ENCODE measurements at regions not wholly inside any gene's neighbourhood (a gene's known extent, or its start where the extent isn't known, plus 50 kb on each side); places are given as distances from the start of the nearest gene placed in this dataset.
"Not testable (repeated sequence)": the region's sequence is repeated elsewhere in the genome, so short reads cannot be mapped to it uniquely, and the experiment has no call there.

DNA sequence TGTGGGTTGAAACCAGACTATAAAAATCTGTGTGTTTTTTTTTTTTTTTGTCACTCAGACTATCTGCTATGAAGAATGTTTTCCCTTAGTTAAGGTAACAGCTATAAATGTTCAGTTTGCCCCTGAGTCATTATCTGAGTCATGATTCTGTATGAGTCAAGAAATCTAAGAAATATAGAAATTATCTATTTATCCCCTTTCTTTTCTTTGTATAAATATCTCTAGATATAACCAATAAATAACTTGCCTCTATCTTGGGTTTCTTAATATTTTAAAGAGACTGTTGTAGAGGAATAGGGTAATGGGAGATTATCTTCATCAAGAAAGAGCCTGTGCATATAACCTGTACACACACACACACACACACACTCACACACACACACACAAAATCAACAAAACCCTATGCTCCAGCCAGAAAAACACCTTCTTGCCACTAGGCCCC is 161.7 kb upstream of the EEA1 start:
- DNase-seq (ENCODE audit: low read depth, low spot score): no peak
- TF ChIP-seq, protein P1, sequence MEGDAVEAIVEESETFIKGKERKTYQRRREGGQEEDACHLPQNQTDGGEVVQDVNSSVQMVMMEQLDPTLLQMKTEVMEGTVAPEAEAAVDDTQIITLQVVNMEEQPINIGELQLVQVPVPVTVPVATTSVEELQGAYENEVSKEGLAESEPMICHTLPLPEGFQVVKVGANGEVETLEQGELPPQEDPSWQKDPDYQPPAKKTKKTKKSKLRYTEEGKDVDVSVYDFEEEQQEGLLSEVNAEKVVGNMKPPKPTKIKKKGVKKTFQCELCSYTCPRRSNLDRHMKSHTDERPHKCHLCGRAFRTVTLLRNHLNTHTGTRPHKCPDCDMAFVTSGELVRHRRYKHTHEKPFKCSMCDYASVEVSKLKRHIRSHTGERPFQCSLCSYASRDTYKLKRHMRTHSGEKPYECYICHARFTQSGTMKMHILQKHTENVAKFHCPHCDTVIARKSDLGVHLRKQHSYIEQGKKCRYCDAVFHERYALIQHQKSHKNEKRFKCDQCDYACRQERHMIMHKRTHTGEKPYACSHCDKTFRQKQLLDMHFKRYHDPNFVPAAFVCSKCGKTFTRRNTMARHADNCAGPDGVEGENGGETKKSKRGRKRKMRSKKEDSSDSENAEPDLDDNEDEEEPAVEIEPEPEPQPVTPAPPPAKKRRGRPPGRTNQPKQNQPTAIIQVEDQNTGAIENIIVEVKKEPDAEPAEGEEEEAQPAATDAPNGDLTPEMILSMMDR (conservative IDR thresholded peaks at IDR 0.05): no peak
- Mint-ChIP-seq H3K9me3 (peaks cover 8% of the 10 kb centered on the region), H3K27me3 (ENCODE audit: low read depth) (no peaks in the 10 kb centered on the region), H3K4me3 (no peak overlapping the region), H3K36me3 (ENCODE audit: low read depth) (peaks cover 3% of the 10 kb centered on the region), H3K27ac (ENCODE audit: unreplicated experiment) (no peak overlapping the region), H3K4me1 (no peaks in the 10 kb centered on the region)

DNA sequence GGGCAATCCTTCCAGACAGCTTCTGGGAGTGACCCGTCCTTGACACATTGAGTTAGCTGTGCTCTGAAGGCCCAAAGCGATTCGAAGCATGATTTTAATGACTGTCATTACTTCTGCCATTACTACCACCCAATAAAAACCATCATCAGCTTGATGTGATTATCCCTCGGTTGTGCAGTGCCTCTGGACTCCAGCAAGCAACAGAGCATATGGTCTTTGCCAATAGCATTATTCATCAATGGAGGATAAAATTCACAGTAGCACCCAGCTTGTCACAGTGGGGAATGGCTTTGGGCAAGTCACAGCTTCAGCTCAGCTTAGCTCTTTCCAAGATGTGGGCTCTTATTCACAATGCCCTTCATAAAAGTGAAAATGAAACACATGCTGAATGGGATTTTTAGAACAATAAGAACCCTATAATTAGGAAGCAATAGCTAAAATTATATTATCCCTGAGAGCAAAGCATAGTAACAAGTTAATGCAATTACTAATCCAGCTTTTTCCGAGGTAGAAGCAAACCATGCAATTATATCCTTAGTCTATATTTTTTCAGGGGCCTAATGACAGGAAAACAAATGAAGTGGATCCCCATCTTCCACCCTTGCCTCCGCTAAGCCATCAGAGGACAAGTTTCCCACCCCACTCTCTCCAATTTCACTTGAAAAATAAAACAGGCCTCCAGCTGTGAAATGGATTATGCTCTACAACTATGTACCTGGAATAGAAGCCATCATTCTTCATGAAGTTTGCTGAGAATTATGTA is 163.0 kb upstream of the EEA1 start:
- no peak for DNase-seq (ENCODE audit: low read depth, low spot score)
- Mint-ChIP-seq H3K36me3 (ENCODE audit: low read depth) (no peaks in the 10 kb centered on the region), H3K27ac (ENCODE audit: unreplicated experiment) (no peak overlapping the region), H3K27me3 (ENCODE audit: low read depth) (no peaks in the 10 kb centered on the region), H3K4me1 (no peaks in the 10 kb centered on the region), H3K4me3 (no peak overlapping the region), H3K9me3 (peaks cover 3% of the 10 kb centered on the region)
- TF ChIP-seq, protein P1 (conservative IDR thresholded peaks at IDR 0.05): no peak

DNA sequence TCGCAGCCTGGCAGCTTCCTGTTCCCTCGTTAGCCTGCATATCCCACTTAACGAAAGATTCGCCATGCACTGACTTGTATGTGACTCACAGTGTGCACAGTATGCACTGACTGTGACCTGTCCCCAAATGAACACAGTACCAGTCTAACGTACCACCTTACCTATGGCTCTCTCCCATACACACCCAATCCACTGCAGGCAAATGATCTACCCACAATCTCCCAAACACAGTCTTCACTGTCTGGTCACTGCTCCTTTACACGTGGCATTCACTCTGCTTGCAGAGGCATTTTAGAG is 163.5 kb upstream of the EEA1 start:
- DNase-seq (ENCODE audit: low read depth, low spot score): no peak
- Mint-ChIP-seq H3K9me3 (peaks cover 3% of the 10 kb centered on the region), H3K27ac (ENCODE audit: unreplicated experiment) (no peak overlapping the region), H3K4me1 (no peaks in the 10 kb centered on the region), H3K27me3 (ENCODE audit: low read depth) (no peaks in the 10 kb centered on the region), H3K4me3 (no peak overlapping the region), H3K36me3 (ENCODE audit: low read depth) (no peaks in the 10 kb centered on the region)
- TF ChIP-seq, protein P1 (conservative IDR thresholded peaks at IDR 0.05): no peak

DNA sequence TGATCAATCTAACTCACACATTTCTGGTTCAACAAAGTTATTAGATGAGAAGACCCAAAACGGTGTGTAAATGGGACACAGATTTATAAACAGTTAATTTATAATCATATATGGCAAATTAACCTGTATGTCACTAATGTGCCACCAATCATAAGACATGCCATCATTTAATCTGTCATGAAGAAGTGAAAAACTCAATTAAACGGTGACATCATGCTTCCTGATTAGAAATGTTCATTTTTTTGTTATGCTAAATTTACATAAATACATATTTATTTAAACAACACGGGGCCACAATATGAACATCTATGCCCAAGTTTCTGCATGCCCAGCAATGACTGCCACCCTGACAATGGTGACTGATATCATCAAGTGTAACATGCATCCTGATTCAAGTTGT is 164.1 kb upstream of the EEA1 start:
- Mint-ChIP-seq H3K36me3 (ENCODE audit: low read depth) (no peaks in the 10 kb centered on the region), H3K4me3 (no peak overlapping the region), H3K27me3 (ENCODE audit: low read depth) (no peaks in the 10 kb centered on the region), H3K27ac (ENCODE audit: unreplicated experiment) (no peak overlapping the region), H3K9me3 (peaks cover 5% of the 10 kb centered on the region), H3K4me1 (no peaks in the 10 kb centered on the region)
- TF ChIP-seq, protein P1 (conservative IDR thresholded peaks at IDR 0.05): no peak
- DNase-seq (ENCODE audit: low read depth, low spot score): no peak

DNA sequence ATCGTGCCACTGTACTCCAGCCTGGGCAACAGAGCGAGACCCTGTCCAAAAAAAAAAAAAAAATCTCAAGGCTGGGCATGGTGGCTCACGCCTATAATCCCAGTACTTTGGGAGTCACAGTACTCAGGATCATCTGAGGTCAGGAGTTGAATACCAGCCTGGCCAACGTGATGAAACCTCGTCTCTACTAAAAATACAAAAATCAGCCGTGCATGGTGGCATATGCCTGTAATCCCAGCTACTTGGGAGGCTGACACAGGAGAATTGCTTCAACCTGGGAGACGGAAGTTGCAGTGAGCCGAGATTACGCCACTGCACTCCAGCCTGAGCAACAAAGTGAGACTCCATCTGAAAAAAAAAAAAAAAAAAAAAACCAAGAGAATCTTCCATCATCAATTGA is 165.1 kb upstream of the EEA1 start:
- not testable (repeated sequence) for H3K27ac Mint-ChIP-seq (ENCODE audit: unreplicated experiment); H3K36me3 Mint-ChIP-seq (ENCODE audit: low read depth); H3K4me1 Mint-ChIP-seq; H3K27me3 Mint-ChIP-seq (ENCODE audit: low read depth); DNase-seq (ENCODE audit: low read depth, low spot score); H3K4me3 Mint-ChIP-seq; H3K9me3 Mint-ChIP-seq

DNA sequence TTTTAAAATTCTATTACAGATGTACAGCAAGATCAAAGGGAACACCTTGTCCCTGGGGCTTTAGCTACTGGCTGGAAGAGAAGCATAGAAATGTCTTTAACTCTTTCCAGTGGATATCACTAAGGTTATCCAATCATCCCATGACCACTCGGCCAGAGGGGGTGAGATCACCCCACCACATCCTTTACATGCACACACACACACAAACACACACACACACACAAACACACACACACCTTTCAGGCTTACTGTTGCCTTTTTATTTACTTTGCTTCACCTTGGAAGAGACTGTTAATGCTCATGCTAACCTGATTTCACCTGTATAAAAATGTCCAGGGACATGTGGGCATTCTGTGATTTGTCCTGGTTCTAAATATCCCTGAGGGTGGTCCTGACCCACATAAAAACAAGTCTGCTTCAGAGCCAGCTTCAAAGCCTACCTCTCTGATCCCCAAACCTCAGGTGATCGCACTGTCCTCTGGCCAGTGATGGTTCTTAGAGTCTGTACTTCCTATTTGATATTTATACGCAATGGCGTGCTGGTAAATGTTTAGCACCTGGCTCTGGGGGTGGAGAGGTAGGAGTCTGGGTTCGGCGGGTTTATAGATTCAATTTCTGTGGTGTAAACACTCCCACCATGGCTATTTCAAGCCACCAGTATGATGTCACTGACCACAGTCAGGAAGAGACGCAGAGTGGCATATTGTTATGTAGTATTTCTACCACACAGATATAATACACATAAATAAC is 166.1 kb upstream of the EEA1 start:
- Mint-ChIP-seq H3K4me3 (no peak overlapping the region), H3K36me3 (ENCODE audit: low read depth) (no peaks in the 10 kb centered on the region), H3K9me3 (peaks cover 3% of the 10 kb centered on the region), H3K4me1 (peaks cover 5% of the 10 kb centered on the region), H3K27ac (ENCODE audit: unreplicated experiment) (no peak overlapping the region), H3K27me3 (ENCODE audit: low read depth) (no peaks in the 10 kb centered on the region)
- DNase-seq (ENCODE audit: low read depth, low spot score): no peak
- TF ChIP-seq, protein P1 (conservative IDR thresholded peaks at IDR 0.05): no peak
